IMR-90 (cell line): ENCODE measurements at regions not wholly inside any gene's neighbourhood (a gene's known extent, or its start where the extent isn't known, plus 50 kb on each side); places are given as distances from the start of the nearest gene placed in this dataset.

Experiments
- ATAC-seq: fragments of 200-7000 bp; cut with Tn5 transposase; 2 replicates; pipeline ENCODE4 v1.9.1; 2020; ENCODE audit warnings: low read depth, mild to moderate bottlenecking, moderate library complexity
- BruUV-seq: library from RNA; stranded (reverse); fragments of 400-500 nt; replicated peaks from 2 replicates; lab custom pipeline; 2021; lab: Mats Ljungman, UMichigan
- CTCF ChIA-PET: fragments of 300-600 bp; formaldehyde crosslinking; extraction: SDS; loops from one replicate; lab custom pipeline; 2021; ENCODE audit warnings: antibody characterized with exemption; lab: Yijun Ruan, JAX
- POLR2A ChIA-PET: fragments of 300-600 bp; sonication (Branson Sonifier 250); formaldehyde crosslinking; loops from one replicate; lab custom pipeline; 2022; ENCODE audit warnings: antibody characterized with exemption; ENCODE audit not compliant: unreplicated experiment; lab: Charles Lee
- DNase-seq: peaks from one replicate; pipeline ENCODE4 v3.0.0; 2013
- H2AFZ ChIP-seq: replicated peaks from 2 replicates; pipeline ENCODE3; 2013; ENCODE audit warnings: low read length, mild to moderate bottlenecking; ENCODE audit not compliant: poor library complexity
- H2AK5ac ChIP-seq: 2 replicates; pipeline ENCODE4 v1.6.1; 2013; ENCODE audit warnings: low read depth, low read length, inconsistent platforms
- H2AK9ac ChIP-seq: replicated peaks from 2 replicates; pipeline ENCODE3; 2013; ENCODE audit warnings: mild to moderate bottlenecking, low read depth, low read length, moderate library complexity; ENCODE audit not compliant: poor library complexity
- H2BK120ac ChIP-seq: 2 replicates; pipeline ENCODE4 v1.6.1; 2013; ENCODE audit warnings: low read depth, low read length, inconsistent platforms
- H2BK15ac ChIP-seq: 3 replicates; pipeline ENCODE4 v1.6.1; 2013; ENCODE audit warnings: low read depth, low read length, inconsistent platforms
- H2BK20ac ChIP-seq: 2 replicates; pipeline ENCODE4 v1.6.1; 2013; ENCODE audit warnings: low read depth, mild to moderate bottlenecking, inconsistent platforms, low read length, moderate library complexity
- H2BK5ac ChIP-seq: 2 replicates; pipeline ENCODE4 v1.6.1; 2013; ENCODE audit warnings: mild to moderate bottlenecking, low read depth, low read length, inconsistent platforms; ENCODE audit not compliant: poor library complexity, severe bottlenecking
- H3K14ac ChIP-seq: replicated peaks from 2 replicates; pipeline ENCODE4 v1.6.1; 2013; ENCODE audit warnings: low read depth, low read length, inconsistent platforms
- H3K18ac ChIP-seq: 2 replicates; pipeline ENCODE4 v1.6.1; 2013; ENCODE audit warnings: low read depth, low read length, control low read depth
- H3K23ac ChIP-seq: 2 replicates; pipeline ENCODE4 v1.6.1; 2013; ENCODE audit warnings: low read depth, low read length, inconsistent platforms
- H3K27ac ChIP-seq: 2 replicates; pipeline ENCODE4 v1.5.1; 2013; ENCODE audit warnings: mild to moderate bottlenecking, control low read depth, low read length; ENCODE audit not compliant: insufficient read depth
- H3K27me3 ChIP-seq: 2 replicates; pipeline ENCODE4 v1.6.1; 2013; ENCODE audit warnings: low read length; ENCODE audit not compliant: control insufficient read depth, insufficient read depth
- H3K36me3 ChIP-seq: 2 replicates; pipeline ENCODE4 v1.6.1; 2013; ENCODE audit warnings: low read length, mixed read lengths; ENCODE audit not compliant: control insufficient read depth, insufficient read depth
- H3K4ac ChIP-seq: 2 replicates; pipeline ENCODE4 v1.6.1; 2013; ENCODE audit warnings: low read depth, low read length, inconsistent platforms
- H3K4me1 ChIP-seq: 2 replicates; pipeline ENCODE4 v1.6.1; 2013; ENCODE audit warnings: low read length, mixed read lengths; ENCODE audit not compliant: control insufficient read depth, insufficient read depth
- H3K4me2 ChIP-seq: 2 replicates; pipeline ENCODE4 v1.6.1; 2013; ENCODE audit warnings: low read depth, mild to moderate bottlenecking, control low read depth, low read length, moderate library complexity
- H3K4me3 ChIP-seq: 2 replicates; pipeline ENCODE4 v1.5.1; 2013; ENCODE audit warnings: low read depth, mild to moderate bottlenecking, control low read depth, low read length, moderate library complexity; ENCODE audit not compliant: insufficient read depth
- H3K56ac ChIP-seq: 2 replicates; pipeline ENCODE4 v1.6.1; 2013; ENCODE audit warnings: low read length, inconsistent platforms; ENCODE audit not compliant: insufficient read depth; ENCODE audit errors: extremely low read depth
- H3K79me1 ChIP-seq, 2 experiments: 2 replicates each; pipeline ENCODE4 v1.6.1; 2013; ENCODE audit warnings: low read length in 2 of 2, inconsistent platforms in 1 of 2, low read depth in 1 of 2
- H3K9ac ChIP-seq: 2 replicates; pipeline ENCODE4 v1.6.1; 2013; ENCODE audit warnings: low read depth, low read length, control low read depth
- H3K9me1 ChIP-seq: 2 replicates; pipeline ENCODE4 v1.6.1; 2013; ENCODE audit warnings: low read length, inconsistent platforms; ENCODE audit not compliant: insufficient read depth
- H3K9me3 ChIP-seq: 2 replicates; pipeline ENCODE4 v1.6.1; 2013; ENCODE audit warnings: low read length; ENCODE audit not compliant: control insufficient read depth, insufficient read depth
- H4K20me1 ChIP-seq: 2 replicates; pipeline ENCODE4 v1.6.1; 2013; ENCODE audit warnings: low read length, inconsistent platforms; ENCODE audit not compliant: insufficient read depth
- H4K5ac ChIP-seq: 2 replicates; pipeline ENCODE4 v1.6.1; 2013; ENCODE audit warnings: mild to moderate bottlenecking, low read depth, low read length, control low read depth
- H4K8ac ChIP-seq, 2 experiments: 2 replicates each; pipeline ENCODE4 v1.6.1; 2013; ENCODE audit warnings: low read depth in 2 of 2, low read length in 2 of 2, control low read depth in 1 of 2, inconsistent platforms in 1 of 2
- H4K91ac ChIP-seq: 2 replicates; pipeline ENCODE4 v1.6.1; 2013; ENCODE audit warnings: low read depth, low read length, inconsistent platforms; ENCODE audit not compliant: insufficient read depth
- BHLHE40 ChIP-seq: fragments of 150-350 bp; IDR thresholded peaks from 2 replicates; pipeline ENCODE4 v1.6.1; 2016; ENCODE audit warnings: mild to moderate bottlenecking, low read depth, low read length
- CEBPB ChIP-seq: IDR thresholded peaks from 2 replicates; pipeline ENCODE4 v1.6.1; 2012; ENCODE audit warnings: low read depth, low read length, improper control_type of control experiment
- ELK1 ChIP-seq: fragments of 150-350 bp; IDR thresholded peaks from 2 replicates; pipeline ENCODE4 v1.6.1; 2016; ENCODE audit warnings: low read depth, mild to moderate bottlenecking, low read length, moderate library complexity, borderline replicate concordance
- FOS ChIP-seq: fragments of 150-350 bp; IDR thresholded peaks from 2 replicates; pipeline ENCODE4 v1.6.1; 2016; ENCODE audit warnings: low read depth, low read length
- MAFK ChIP-seq: IDR thresholded peaks from 2 replicates; pipeline ENCODE4 v1.6.1; 2012; ENCODE audit warnings: low read depth, low read length, improper control_type of control experiment
- MAZ ChIP-seq: IDR thresholded peaks from 2 replicates; pipeline ENCODE4 v1.6.1; 2012; ENCODE audit warnings: low read depth, mild to moderate bottlenecking, low read length, improper control_type of control experiment, moderate library complexity, borderline replicate concordance
- NFE2L2 ChIP-seq: fragments of 150-350 bp; IDR thresholded peaks from 2 replicates; pipeline ENCODE4 v1.6.1; 2016; ENCODE audit warnings: low read depth, mild to moderate bottlenecking, low read length
- RAD21 ChIP-seq: IDR thresholded peaks from 2 replicates; pipeline ENCODE4 v1.6.1; 2012; ENCODE audit warnings: low read length, improper control_type of control experiment
- RCOR1 ChIP-seq: IDR thresholded peaks from 2 replicates; pipeline ENCODE4 v1.6.1; 2012; ENCODE audit warnings: mild to moderate bottlenecking, low read length, improper control_type of control experiment; ENCODE audit not compliant: insufficient replicate concordance
- RFX5 ChIP-seq: IDR thresholded peaks from 2 replicates; pipeline ENCODE4 v1.8.0; 2012; ENCODE audit warnings: low read depth, mild to moderate bottlenecking, low read length, moderate library complexity
- USF2 ChIP-seq: fragments of 150-350 bp; IDR thresholded peaks from 2 replicates; pipeline ENCODE4 v1.6.1; 2017; ENCODE audit warnings: mild to moderate bottlenecking, antibody characterized with exemption, low read length, low read depth
- WGBS, 2 experiments: methylation state at CpG; one replicate each; pipeline versions ENCODE4 v1.1.5 to v1.1.7; 2013; ENCODE audit warnings: missing lambda C conversion rate in 2 of 2; ENCODE audit not compliant: insufficient read length in 1 of 2; ENCODE audit errors: extremely low coverage in 2 of 2; 5-methylcytosine and 5-hydroxymethylcytosine counted together
- dilution Hi-C: fragments of 300-500 bp; cut with HindIII; formaldehyde crosslinking; loops from one replicate; pipeline ENCODE4 v1.14.3; 2018; ENCODE audit warnings: low sequenced_read_pairs; ENCODE audit not compliant: unreplicated experiment
- in situ Hi-C: fragments of 300-500 bp; cut with MboI; formaldehyde crosslinking; loops from 3 replicates; pipeline ENCODE4 v1.14.3; 2019; ENCODE audit warnings: low sequenced_read_pairs, inconsistent platforms, mixed read lengths
- intact Hi-C: fragments of 100-400 bp; cut with micrococcal nuclease; formaldehyde crosslinking; loops from 2 replicates; pipeline ENCODE4 v1.10.0; 2022

GRCh38 chr5:4906786-4907185, 233.3 kb upstream of the ADAMTS16 start:
- H4K5ac ChIP-seq, result no peak overlapping the region
- H3K18ac ChIP-seq, result no peak overlapping the region
- H2AK5ac ChIP-seq, result no peak overlapping the region
- no peak for TF ChIP-seq MAFK
- no peak for TF ChIP-seq RCOR1
- TF ChIP-seq ELK1, result no peak
- no peak for TF ChIP-seq USF2
- TF ChIP-seq MAZ, result no peak
- TF ChIP-seq NFE2L2, result no peak
- TF ChIP-seq RAD21, result no peak
- no peak for TF ChIP-seq FOS
- no peak for TF ChIP-seq BHLHE40
- no peak for TF ChIP-seq CEBPB
- no peak for TF ChIP-seq RFX5
- in situ Hi-C loops (no loop called here), intact Hi-C loops (no loop called here), dilution Hi-C loops (no loop called here)
- no peak overlapping the region for H2BK20ac ChIP-seq
- no peak overlapping the region for H3K14ac ChIP-seq
- H3K79me1 ChIP-seq, result no peaks in the 10 kb centered on the region
- no peaks in the 10 kb centered on the region for H3K27me3 ChIP-seq
- H3K4me1 ChIP-seq, result no peaks in the 10 kb centered on the region
- H3K4me3 ChIP-seq, result no peak overlapping the region
- peaks cover 17% of the 10 kb centered on the region for H3K9me3 ChIP-seq
- no peaks in the 10 kb centered on the region for H3K9me1 ChIP-seq
- no peak overlapping the region for H2BK120ac ChIP-seq
- H3K27ac ChIP-seq, result no peak overlapping the region
- ATAC-seq, result no peak
- H2BK15ac ChIP-seq, result no peak overlapping the region
- H3K23ac ChIP-seq, result no peak overlapping the region
- POLR2A ChIA-PET, result no interaction called here
- H4K8ac ChIP-seq, result no peak overlapping the region
- no peak overlapping the region for H3K4me2 ChIP-seq
- WGBS, 2 experiments, result no CpG with 5 or more reads among the region's 1 CpG
- no peak for DNase-seq
- no peak overlapping the region for H2AK9ac ChIP-seq
- H3K36me3 ChIP-seq, result no peaks in the 10 kb centered on the region
- BruUV-seq, result no TSS peak
- H3K56ac ChIP-seq, result no peak overlapping the region
- CTCF ChIA-PET, result no interaction called here
- H3K4ac ChIP-seq, result no peak overlapping the region
- H2AFZ ChIP-seq, result no peak overlapping the region
- no peak overlapping the region for H2BK5ac ChIP-seq
- H3K9ac ChIP-seq, result no peak overlapping the region
- no peaks in the 10 kb centered on the region for H4K20me1 ChIP-seq
- H4K91ac ChIP-seq, result no peak overlapping the region
